T-helper 1 cell (primary cell): ENCODE measurements at regions not wholly inside any gene's neighbourhood (a gene's known extent, or its start where the extent isn't known, plus 50 kb on each side); places are given as distances from the start of the nearest gene placed in this dataset.

Source experiments
- DNase-seq, 5 donors: peaks; one replicate each; pipeline ENCODE4 v3.0.0-alpha.2; 2012 to 2020

DNA sequence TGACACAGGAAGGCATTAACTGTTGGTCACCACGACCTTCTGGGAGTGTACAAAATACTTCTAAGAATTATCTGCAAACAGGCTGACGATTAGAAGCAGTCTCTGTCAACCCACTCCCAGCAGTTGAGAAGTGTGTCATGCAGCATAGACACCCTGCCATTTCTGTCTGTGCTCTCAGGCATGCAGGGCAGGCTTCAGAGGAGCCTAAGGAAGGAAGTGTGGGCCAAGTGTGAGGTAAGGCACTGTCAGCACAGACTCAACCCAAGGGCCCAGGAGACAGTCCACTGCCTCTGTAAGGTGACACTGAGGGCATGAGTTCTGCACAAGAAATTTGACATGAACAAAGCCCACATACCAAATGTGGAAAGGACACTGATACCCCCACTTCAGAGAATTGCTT lies 109.0 kb upstream of the VIPR2 start:
- no peak for DNase-seq

DNA sequence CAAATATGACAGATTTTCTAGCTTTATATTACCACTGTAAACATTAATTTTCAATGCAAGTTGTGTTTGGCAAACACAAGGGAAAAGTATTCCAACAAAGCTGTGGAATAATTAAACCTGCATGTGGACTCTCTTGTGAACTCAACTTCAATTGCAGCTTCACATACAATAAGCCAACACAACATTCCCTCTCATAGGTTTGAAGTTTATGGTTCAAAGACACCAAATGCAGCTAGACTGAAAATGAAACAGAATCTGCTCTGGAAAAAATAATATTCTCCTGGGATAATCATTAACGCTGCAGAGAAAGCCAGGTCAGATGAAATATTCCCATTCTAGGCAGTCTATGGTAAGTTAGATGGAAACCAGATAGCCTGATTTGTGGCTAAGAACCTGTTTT lies 105.8 kb upstream of the VIPR2 start:
- no peak for DNase-seq

- DNase-seq = no peak
Observed at GRCh38 chr7:159249671-159250070, 105.0 kb upstream of the VIPR2 start.

- DNase-seq = no peak
Observed at GRCh38 chr7:159247910-159248309, 103.2 kb upstream of the VIPR2 start.

DNA sequence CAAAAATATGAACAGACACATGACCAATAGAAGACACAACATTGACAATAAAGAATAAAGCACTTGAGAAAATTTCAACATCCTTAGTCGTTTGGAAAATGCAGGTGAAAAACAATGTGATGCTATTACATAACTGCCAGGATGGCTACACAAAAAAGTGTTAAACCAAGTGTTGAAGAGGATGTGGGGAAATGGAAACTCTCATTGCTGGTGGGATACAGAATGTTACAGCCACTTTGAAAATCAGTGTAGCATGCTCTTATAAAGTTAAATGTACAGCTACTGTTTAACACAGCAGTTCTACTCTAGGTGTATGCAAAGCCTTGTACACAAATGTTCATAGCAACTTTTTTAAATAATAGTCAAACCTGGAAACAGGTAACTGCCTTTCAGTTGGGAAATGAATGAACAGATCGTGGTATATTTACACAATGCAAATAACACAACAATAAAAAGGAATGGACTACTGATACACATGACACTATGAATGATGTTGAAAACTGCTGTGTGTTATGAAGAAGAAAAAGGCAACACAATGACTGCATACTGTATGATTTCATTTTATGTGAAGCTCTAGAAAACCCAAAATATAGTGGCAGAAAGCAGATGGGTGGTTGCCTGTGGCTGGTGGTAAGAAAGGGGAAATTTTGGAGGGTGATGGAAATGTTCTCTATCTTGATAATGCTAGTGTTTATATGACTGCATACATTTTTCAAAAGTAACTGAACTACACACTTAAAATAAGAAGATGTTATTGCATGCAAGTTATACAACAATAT lies 102.2 kb upstream of the VIPR2 start:
- no peak for DNase-seq

DNA sequence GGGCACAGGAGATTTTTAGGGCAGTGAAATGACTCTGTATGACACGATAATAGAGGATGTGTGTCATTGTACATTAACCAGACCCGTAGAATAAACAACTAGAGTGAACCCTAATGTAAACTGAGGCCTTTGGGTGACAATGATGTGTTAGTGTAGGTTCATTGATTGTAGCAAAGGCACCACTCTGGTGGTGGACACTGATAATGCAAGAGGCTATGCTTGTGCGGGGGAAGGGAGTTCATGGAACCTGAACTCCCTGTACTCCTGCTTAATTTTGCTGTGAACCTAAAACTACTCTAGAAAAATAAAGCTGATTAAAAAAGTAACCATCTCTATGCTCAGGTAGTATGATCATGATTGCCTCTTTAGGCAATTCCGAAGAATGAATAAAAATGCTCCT lies 96.3 kb upstream of the VIPR2 start:
- no peak for DNase-seq

- DNase-seq = no peak
Observed at GRCh38 chr7:159239028-159239427, 94.4 kb upstream of the VIPR2 start.

DNA sequence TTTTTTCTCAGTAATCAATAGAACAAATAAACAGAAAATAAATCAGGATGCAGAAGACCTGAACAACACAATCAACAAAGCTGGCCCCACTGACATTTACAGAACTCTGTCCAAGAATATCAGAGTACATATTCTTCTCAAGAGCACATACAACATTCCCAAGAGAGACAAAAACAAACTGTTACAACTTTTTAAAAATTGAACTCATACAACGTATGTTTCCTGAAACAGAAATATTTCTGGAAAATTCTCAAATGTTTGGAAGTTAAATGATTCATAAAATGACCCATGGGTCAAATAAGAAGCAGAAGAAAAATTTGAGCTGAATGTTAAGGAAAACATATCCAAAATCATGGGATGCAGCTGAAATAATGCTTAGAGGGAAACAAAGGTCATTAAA lies 93.9 kb upstream of the VIPR2 start:
- no peak for DNase-seq

GRCh38 chr7:159237022-159237653 lies 92.5 kb upstream of the VIPR2 start:
- no peak for DNase-seq

DNA sequence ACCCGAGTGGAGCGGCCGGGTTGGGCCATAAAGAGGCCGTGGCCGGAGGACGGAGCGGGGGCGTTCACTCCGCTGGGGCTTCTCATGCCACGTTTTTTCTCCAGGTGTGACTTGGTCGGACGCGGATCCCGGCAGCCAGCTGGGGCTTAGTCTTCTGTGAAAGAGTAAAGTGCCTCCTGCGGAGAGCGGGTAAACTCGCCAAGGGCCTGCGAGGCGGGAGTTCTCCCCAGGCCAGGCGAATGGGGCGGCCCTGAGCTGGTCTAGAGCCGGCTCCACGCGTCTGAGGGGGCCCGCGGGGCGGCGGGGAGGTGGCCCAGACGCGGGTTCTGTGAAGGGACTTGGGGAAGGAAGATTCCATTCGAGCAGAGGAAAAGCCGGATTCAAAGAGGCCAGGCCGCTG lies 86.3 kb upstream of the VIPR2 start:
- DNase-seq = no peak

DNA sequence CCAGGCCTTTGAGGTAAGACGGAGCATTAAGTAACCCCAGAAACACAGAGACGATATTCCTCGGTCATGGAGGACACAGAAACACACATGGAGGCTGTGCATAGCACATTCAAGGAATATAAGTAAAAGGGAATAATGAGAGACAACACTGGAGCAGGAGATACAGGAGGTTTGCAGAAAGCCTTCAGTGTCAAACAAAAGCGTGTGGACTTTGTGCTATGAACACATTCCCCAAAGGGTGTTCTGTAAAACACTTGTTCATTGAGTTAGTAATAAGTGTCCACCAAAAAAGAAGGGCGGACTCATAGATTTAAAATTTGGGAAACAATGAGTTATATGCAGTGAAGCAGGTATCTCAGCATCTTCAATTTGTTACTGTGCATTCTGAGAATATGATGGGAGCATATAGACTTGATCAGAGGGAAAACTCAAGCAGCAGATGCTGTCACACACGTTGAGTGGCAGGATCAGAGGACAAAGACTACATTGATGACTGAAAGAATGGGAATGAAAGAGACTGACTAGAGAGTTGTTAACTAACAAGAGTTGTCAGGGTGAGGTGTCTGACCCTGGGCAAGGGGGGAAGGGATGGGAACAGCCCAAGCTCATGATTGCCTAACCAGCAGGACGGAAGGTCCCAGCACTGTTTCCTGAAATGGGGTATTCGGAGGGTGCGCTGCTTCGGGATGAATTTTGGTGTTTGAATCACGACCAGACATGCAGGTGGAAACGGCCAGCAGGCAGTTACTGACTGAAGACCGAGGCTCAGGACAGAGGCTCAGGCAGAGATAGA lies 85.2 kb upstream of the VIPR2 start:
- DNase-seq = no peak

GRCh38 chr7:159227433-159227832 lies 82.8 kb upstream of the VIPR2 start:
- DNase-seq = no peak

DNA sequence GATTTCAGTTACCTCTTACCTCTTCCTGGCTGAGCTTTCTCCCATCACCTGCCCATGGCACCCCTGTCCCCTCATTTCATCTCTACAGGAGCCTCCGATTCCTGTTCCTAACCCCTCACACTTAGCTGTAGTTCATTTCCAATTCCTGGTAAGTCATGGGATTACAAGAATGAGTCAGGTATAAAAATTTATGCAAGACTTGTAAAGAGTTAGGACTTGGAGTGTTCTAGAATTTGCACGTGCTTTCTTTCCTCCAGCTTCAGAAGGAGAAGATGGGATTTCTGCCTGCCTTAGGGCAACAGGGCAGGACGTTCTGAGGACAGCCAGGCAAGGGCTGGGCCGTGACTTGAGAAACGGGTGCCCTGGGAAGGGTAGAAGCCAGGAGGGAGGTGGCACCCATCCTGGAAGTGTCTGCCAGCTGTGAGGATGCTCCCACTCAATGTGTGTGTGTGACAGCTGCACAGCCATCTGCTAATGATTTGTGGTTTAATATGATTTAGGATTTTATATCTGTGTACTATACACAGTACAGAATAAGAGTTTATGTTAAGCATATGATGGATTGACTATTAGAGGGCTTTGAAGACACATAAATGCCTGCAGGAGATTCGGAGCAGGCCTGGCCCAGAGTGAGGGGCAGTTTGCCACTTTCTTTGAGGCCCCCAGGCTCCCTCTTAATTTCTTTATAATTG lies 81.5 kb upstream of the VIPR2 start:
- no peak for DNase-seq

GRCh38 chr7:159218607-159219006 lies 73.9 kb upstream of the VIPR2 start:
- DNase-seq = no peak

- DNase-seq = no peak
Observed at GRCh38 chr7:159218170-159218569, 73.5 kb upstream of the VIPR2 start.

GRCh38 chr7:159215076-159215475 lies 70.4 kb upstream of the VIPR2 start:
- DNase-seq = no peak

- no peak for DNase-seq
Observed at GRCh38 chr7:159213253-159213652, 68.6 kb upstream of the VIPR2 start.

DNA sequence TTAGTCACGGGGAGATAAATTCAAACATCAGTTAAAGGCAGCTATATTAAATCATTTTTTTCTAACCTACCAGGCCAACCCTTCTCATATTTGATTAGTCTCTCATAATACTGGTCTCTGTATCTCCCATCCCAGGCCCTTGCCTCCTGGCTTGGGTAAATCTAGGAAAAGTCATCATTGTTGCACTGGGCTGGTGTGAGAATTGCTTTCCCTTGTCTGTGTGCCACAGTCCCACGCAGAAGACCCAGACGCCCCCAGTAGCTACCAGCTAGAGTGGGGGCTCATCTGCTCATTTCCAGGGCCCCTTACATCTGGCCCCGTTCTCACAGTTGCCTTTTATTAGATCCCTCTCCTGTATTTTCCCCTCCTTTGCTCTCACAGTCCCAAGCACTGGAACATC lies 67.6 kb upstream of the VIPR2 start:
- no peak for DNase-seq

DNA sequence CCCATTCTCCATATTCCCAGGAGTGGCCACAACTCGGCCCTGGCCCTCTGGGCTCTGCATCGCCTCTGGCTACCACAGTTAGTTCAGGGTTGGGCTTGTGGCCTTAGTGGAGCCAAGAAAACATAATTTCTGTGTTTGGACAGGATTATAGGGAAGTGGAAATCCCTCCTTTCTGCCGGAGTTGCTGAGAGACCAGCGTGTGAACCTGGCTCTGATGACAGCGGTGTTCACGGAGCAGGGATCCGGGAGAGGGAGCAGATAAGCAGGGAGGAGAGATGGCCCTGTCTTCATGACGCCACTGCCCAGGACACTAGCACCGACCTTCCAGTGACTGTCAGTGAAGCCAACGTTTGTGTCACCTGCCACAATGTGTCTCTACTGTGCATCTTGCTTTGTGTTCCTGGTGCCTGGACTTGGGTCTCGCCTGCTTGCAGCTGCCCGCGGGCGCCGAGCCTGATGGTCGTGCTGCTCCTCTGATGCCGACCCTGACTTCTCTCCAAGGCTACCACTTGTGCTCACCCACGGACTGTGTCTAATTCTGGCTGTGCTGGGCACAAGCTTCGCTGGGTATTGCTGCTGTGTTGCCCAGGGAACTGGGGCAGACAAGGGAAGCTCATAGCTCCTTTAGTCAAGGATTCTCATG lies 67.0 kb upstream of the VIPR2 start:
- no peak for DNase-seq

DNA sequence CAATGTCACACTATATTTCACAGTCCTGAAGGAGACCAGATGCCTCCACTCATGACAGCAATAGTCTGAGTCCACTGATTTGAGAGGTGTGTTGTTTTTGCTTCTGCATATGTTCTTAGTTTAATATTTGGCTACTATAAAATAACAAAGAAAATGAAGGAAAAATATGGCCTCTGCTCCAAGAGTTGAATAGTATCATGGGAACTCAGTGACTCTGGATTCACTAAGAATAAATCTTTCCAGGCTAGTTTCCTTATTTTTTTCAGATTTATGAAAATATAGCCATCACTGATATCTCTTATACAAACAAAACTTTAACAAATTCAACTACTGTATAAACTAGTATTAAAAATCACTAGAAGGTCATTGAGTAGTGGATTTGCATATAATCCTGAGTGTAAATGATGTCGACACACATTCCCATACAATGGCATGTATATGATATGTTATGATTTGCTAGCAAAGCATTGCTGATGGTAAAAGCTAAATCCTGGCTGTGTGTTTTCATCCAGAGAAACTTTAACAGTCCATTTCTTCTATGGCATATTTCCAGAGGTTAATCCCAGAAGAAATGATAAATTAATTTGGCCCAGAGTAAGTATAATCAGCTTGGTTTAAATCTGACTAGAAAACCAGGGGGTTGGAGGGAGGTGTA lies 66.0 kb upstream of the VIPR2 start:
- no peak for DNase-seq

DNA sequence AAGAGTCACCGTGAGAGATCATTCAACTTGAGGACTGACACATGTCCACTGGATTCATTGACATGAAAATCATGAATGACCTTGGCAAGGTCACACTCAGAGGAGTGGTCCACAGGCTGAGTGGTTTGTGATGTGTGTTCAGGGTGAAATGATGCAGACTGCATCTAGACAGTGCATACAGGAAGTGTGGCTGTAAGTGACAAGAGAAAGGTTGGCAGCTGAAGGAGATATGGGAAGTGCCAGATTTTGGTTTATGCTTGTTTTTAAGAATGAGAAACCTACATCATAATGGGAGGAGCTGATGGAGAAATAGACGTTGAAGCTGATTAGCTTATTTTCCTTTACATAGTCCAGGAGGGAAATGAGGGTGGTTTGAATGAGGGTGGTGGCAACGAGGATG lies 64.8 kb upstream of the VIPR2 start:
- peak in 1 of 5 donors; percentile 11 for DNase-seq

DNA sequence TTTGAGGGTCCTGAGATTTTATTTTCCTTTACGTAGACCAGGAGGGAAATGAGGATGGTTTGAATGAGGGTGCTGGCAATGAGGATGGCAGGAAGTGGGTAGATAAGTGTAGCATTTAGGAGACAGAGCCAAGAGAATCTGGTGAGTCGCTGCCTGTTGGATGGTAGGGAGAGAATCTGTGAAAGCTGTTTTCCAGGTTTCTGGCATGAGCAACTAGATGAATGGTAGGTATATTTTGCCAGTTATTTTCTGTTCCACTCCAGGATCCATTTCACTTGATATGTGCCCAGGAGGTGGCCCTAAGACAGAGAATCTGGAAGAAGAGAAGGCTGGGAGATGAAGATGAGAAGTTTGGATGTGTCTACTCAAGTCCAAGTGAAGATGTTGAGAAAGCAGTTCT lies 63.3 kb upstream of the VIPR2 start:
- DNase-seq = no peak
